Suprapubic skin (tissue), 4 donors: ENCODE measurements at regions not wholly inside any gene's neighbourhood (a gene's known extent, or its start where the extent isn't known, plus 50 kb on each side); places are given as distances from the start of the nearest gene placed in this dataset.

Source experiments
- CTCF ChIP-seq, 2 donors: fragments of 200-600 bp in 1 of 2; fragments of 450-650 bp in 1 of 2; sonication (generic) in 1 of 2; IDR thresholded peaks; one replicate each; pipeline ENCODE4 v1.5.1; 2016 to 2019; ENCODE audit warnings: antibody characterized with exemption in 2 of 2, mild to moderate bottlenecking in 1 of 2, moderate library complexity in 1 of 2
- EP300 ChIP-seq: sonication (generic); formaldehyde crosslinking; IDR thresholded peaks from one replicate; pipeline ENCODE4 v1.6.1; 2017; ENCODE audit warnings: antibody characterized with exemption
- POLR2A ChIP-seq, 2 donors: fragments of 450-650 bp; IDR thresholded peaks; one replicate each; pipeline ENCODE4 v1.6.1; 2017; ENCODE audit warnings: antibody characterized with exemption in 2 of 2, mild to moderate bottlenecking in 2 of 2, moderate library complexity in 2 of 2
- POLR2AphosphoS5 ChIP-seq, 3 donors: sonication (generic); formaldehyde crosslinking; IDR thresholded peaks; one replicate each; pipeline ENCODE4 v1.6.1; 2017; ENCODE audit warnings: antibody characterized with exemption in 3 of 3

- TF ChIP-seq POLR2A (IDR thresholded peaks at IDR 0.05) (no peak), CTCF (IDR thresholded peaks at IDR 0.05) (no peak), POLR2AphosphoS5 (IDR thresholded peaks at IDR 0.05) (no peak), EP300 (no peak)
These were observed 205.0 kb upstream of the SASH1 start for GRCh38 chr6:148137652-148138051.
